Stimulated activated CD4-positive, alpha-beta T cell treated with anti-CD3 and anti-CD28 coated beads, TNF-alpha, amount 100 ng/mL, for 4 hours (primary cell): ENCODE measurements at regions not wholly inside any gene's neighbourhood (a gene's known extent, or its start where the extent isn't known, plus 50 kb on each side); places are given as distances from the start of the nearest gene placed in this dataset.

ENCODE experiments used
- DNase-seq, 3 experiments: peaks; one replicate each; pipeline ENCODE4 v3.0.0-alpha.2; 2020; ENCODE audit warnings: low read depth in 3 of 3

GRCh38 chr6:43968110-43968965 lies 158.9 kb downstream of the MRPL14 start:
- DNase-seq: no peak

- no peak for DNase-seq
These were observed 159.5 kb downstream of the MRPL14 start for GRCh38 chr6:43967719-43968091.

GRCh38 chr6:43966853-43967718 lies 160.2 kb downstream of the MRPL14 start:
- no peak for DNase-seq

GRCh38 chr6:43966374-43966658 lies 160.9 kb downstream of the MRPL14 start:
- no peak for DNase-seq

- no peak for DNase-seq
These were observed 161.5 kb downstream of the MRPL14 start for GRCh38 chr6:43965628-43966373.

- DNase-seq: no peak
These were observed 162.3 kb downstream of the MRPL14 start for GRCh38 chr6:43964659-43965570.

- DNase-seq: no peak
These were observed 163.2 kb downstream of the MRPL14 start for GRCh38 chr6:43963877-43964658.

GRCh38 chr6:43963203-43963602 lies 164.0 kb downstream of the MRPL14 start:
- no peak for DNase-seq

- DNase-seq: no peak
These were observed 164.8 kb downstream of the MRPL14 start for GRCh38 chr6:43962458-43962857.

GRCh38 chr6:43957273-43957672 lies 170.0 kb downstream of the MRPL14 start:
- no peak for DNase-seq

GRCh38 chr6:43956478-43956877 lies 170.8 kb downstream of the MRPL14 start:
- no peak for DNase-seq

- no peak for DNase-seq
These were observed 172.7 kb downstream of the MRPL14 start for GRCh38 chr6:43954311-43955131.

GRCh38 chr6:43953794-43954310 lies 173.4 kb downstream of the MRPL14 start:
- DNase-seq: no peak

GRCh38 chr6:43953256-43953655 lies 174.0 kb downstream of the MRPL14 start:
- no peak for DNase-seq

- no peak for DNase-seq
These were observed 174.5 kb downstream of the MRPL14 start for GRCh38 chr6:43952746-43953145.

GRCh38 chr6:43951756-43952675 lies 175.2 kb downstream of the MRPL14 start:
- DNase-seq: no peak

GRCh38 chr6:43951063-43951755 lies 176.0 kb downstream of the MRPL14 start:
- DNase-seq: no peak

- no peak for DNase-seq
These were observed 176.6 kb downstream of the MRPL14 start for GRCh38 chr6:43950731-43951062.
